ENCODE measurements at regions not wholly inside any gene's neighbourhood (a gene's known extent, or its start where the extent isn't known, plus 50 kb on each side); places are given as distances from the start of the nearest gene placed in this dataset.
A peak's percentile ranks its signal among the peaks of the same experiment; 100 is the strongest.

- H3K27ac ChIP-seq, result no peak overlapping the region
- no peak for TF ChIP-seq ZFX (IDR thresholded peaks at IDR 0.05; ENCODE audit: borderline replicate concordance)
- TF ChIP-seq, protein P1, sequence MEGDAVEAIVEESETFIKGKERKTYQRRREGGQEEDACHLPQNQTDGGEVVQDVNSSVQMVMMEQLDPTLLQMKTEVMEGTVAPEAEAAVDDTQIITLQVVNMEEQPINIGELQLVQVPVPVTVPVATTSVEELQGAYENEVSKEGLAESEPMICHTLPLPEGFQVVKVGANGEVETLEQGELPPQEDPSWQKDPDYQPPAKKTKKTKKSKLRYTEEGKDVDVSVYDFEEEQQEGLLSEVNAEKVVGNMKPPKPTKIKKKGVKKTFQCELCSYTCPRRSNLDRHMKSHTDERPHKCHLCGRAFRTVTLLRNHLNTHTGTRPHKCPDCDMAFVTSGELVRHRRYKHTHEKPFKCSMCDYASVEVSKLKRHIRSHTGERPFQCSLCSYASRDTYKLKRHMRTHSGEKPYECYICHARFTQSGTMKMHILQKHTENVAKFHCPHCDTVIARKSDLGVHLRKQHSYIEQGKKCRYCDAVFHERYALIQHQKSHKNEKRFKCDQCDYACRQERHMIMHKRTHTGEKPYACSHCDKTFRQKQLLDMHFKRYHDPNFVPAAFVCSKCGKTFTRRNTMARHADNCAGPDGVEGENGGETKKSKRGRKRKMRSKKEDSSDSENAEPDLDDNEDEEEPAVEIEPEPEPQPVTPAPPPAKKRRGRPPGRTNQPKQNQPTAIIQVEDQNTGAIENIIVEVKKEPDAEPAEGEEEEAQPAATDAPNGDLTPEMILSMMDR (IDR thresholded peaks at IDR 0.05), result no peak
Observed at GRCh38 chr3:126252373-126252772, 72.0 kb upstream of the ALDH1L1 start.

GRCh38 chr3:126245811-126246727, 65.7 kb upstream of the ALDH1L1 start:
- no peak overlapping the region for H3K27ac ChIP-seq
- TF ChIP-seq, protein P1 (IDR thresholded peaks at IDR 0.05), result peak; percentile 79
- TF ChIP-seq ZFX (IDR thresholded peaks at IDR 0.05; ENCODE audit: borderline replicate concordance), result no peak
